Fibroblast of lung (primary cell): ENCODE measurements at regions not wholly inside any gene's neighbourhood (a gene's known extent, or its start where the extent isn't known, plus 50 kb on each side); places are given as distances from the start of the nearest gene placed in this dataset.

Experiments
- DNase-seq, 2 donors: peaks; one replicate each; pipeline versions ENCODE4 v3.0.0 to v3.0.0-alpha.2; 2010; ENCODE audit warnings: low read depth in 2 of 2
- H2AFZ ChIP-seq: 2 replicates; pipeline ENCODE4 v1.5.1; 2012; ENCODE audit warnings: low read length, control low read depth, inconsistent platforms
- H3K27ac ChIP-seq: 2 replicates; pipeline ENCODE4 v1.5.1; 2011; ENCODE audit warnings: low read length, control low read depth; ENCODE audit not compliant: insufficient read depth
- H3K27me3 ChIP-seq: 2 replicates; pipeline ENCODE4 v1.5.1; 2011; ENCODE audit warnings: mild to moderate bottlenecking, low read length; ENCODE audit not compliant: control insufficient read depth, insufficient read depth
- H3K36me3 ChIP-seq: 2 replicates; pipeline ENCODE4 v1.5.1; 2011; ENCODE audit warnings: low read length; ENCODE audit not compliant: control insufficient read depth, insufficient read depth
- H3K4me1 ChIP-seq: 2 replicates; pipeline ENCODE4 v1.5.1; 2011; ENCODE audit warnings: low read length; ENCODE audit not compliant: control insufficient read depth, insufficient read depth; ENCODE audit errors: extremely low read depth
- H3K4me2 ChIP-seq: 2 replicates; pipeline ENCODE4 v1.5.1; 2011; ENCODE audit warnings: low read length, control low read depth; ENCODE audit not compliant: insufficient read depth; ENCODE audit errors: extremely low read depth
- H3K4me3 ChIP-seq, 4 experiments: fragments of 200-600 bp in 1 of 4; sonication (generic) in 1 of 4; replicated peaks in 1 of 4; 2 replicates each; pipeline ENCODE4 v1.5.1; 2011 to 2016; ENCODE audit warnings: low read length in 4 of 4, low read depth in 3 of 4, mild to moderate bottlenecking in 3 of 4, control low read depth in 2 of 4, inconsistent platforms in 1 of 4, mixed read lengths in 1 of 4; ENCODE audit not compliant: insufficient read depth in 1 of 4; ENCODE audit errors: control extremely low read depth in 1 of 4
- H3K79me2 ChIP-seq: 2 replicates; pipeline ENCODE4 v1.5.1; 2012; ENCODE audit warnings: mild to moderate bottlenecking, low read length, inconsistent platforms; ENCODE audit not compliant: control insufficient read depth, insufficient read depth
- H3K9ac ChIP-seq: 2 replicates; pipeline ENCODE4 v1.5.1; 2011; ENCODE audit warnings: mild to moderate bottlenecking, low read length, control low read depth; ENCODE audit not compliant: insufficient read depth
- H3K9me3 ChIP-seq: 2 replicates; pipeline ENCODE4 v1.5.1; 2012; ENCODE audit warnings: low read depth, low read length; ENCODE audit not compliant: control insufficient read depth, insufficient read depth
- H4K20me1 ChIP-seq: 2 replicates; pipeline ENCODE4 v1.5.1; 2011; ENCODE audit warnings: low read length; ENCODE audit not compliant: control insufficient read depth, insufficient read depth; ENCODE audit errors: extremely low read depth
- EZH2 ChIP-seq: IDR thresholded peaks from 2 replicates; pipeline ENCODE4 v1.5.1; 2012; ENCODE audit warnings: low read length, control low read depth, mild to moderate bottlenecking; ENCODE audit errors: missing control alignments
- TF ChIP-seq, protein P1 (sequence below), 2 donors: IDR thresholded peaks in 1 of 2; conservative IDR thresholded peaks in 1 of 2; 1 replicate in 1 of 2; 2 replicates in 1 of 2; pipeline ENCODE4 v1.5.1; 2011 to 2012; ENCODE audit warnings: low read length in 2 of 2, control low read depth in 1 of 2, inconsistent platforms in 1 of 2, low read depth in 1 of 2, mild to moderate bottlenecking in 1 of 2

DNA sequence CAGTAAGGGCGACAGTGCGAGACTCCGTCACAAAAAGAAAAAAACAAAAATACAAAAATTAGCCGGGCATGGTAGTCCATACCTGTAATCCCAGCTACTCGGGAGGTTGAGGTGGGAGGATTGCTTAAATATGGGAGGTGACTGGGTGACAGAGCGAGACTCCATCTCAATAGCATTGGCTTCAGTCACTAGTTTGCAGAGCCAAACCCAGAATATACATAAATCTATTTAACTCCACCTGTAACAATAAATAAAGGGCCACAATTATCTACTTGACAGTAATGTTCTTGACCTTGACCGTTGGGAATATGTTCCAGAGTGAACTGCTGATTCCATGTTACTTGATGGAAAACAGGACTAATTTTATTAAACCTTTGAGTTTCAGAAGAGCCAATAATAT is 198.9 kb upstream of the MDGA2 start:
- H3K4me1 ChIP-seq, result no peaks in the 10 kb centered on the region
- DNase-seq, result no peak
- H3K4me2 ChIP-seq, result no peak overlapping the region
- no peaks in the 10 kb centered on the region for H3K79me2 ChIP-seq
- no peak overlapping the region for H3K9ac ChIP-seq
- H3K9me3 ChIP-seq, result no peaks in the 10 kb centered on the region
- no peaks in the 10 kb centered on the region for H4K20me1 ChIP-seq
- no peak for TF ChIP-seq EZH2
- TF ChIP-seq, protein P1, sequence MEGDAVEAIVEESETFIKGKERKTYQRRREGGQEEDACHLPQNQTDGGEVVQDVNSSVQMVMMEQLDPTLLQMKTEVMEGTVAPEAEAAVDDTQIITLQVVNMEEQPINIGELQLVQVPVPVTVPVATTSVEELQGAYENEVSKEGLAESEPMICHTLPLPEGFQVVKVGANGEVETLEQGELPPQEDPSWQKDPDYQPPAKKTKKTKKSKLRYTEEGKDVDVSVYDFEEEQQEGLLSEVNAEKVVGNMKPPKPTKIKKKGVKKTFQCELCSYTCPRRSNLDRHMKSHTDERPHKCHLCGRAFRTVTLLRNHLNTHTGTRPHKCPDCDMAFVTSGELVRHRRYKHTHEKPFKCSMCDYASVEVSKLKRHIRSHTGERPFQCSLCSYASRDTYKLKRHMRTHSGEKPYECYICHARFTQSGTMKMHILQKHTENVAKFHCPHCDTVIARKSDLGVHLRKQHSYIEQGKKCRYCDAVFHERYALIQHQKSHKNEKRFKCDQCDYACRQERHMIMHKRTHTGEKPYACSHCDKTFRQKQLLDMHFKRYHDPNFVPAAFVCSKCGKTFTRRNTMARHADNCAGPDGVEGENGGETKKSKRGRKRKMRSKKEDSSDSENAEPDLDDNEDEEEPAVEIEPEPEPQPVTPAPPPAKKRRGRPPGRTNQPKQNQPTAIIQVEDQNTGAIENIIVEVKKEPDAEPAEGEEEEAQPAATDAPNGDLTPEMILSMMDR (conservative IDR thresholded peaks at IDR 0.05 in 1 of 2, IDR thresholded peaks at IDR 0.05 in 1 of 2; ENCODE audit: low read depth in 1 of 2, low read length in 2 of 2), result no peak
- no peaks in the 10 kb centered on the region for H3K27me3 ChIP-seq
- H3K4me3 ChIP-seq, result no peak overlapping the region
- H3K36me3 ChIP-seq, result no peaks in the 10 kb centered on the region
- H3K27ac ChIP-seq, result no peak overlapping the region
- H2AFZ ChIP-seq, result no peak overlapping the region

DNA sequence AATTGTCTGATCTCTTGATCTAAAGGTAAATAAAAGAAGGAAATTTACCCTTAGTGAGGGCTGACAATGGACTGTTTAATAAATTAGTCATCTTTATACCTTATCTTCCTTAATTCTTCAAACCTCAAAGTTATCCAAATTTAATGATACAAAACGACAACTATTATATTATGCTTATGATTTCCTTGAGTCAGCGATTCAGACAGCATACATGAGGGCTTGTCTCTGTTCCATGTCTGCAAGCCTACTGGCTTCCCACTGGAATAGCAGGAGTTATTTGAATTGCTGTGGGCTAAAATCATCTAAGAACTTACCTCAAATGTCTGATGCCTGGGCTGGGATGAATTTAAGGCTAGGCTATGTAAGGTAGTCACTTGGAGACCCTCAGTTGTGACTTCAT is 197.2 kb upstream of the MDGA2 start:
- H3K9ac ChIP-seq, result no peak overlapping the region
- no peaks in the 10 kb centered on the region for H3K79me2 ChIP-seq
- H2AFZ ChIP-seq, result no peak overlapping the region
- H4K20me1 ChIP-seq, result no peaks in the 10 kb centered on the region
- no peaks in the 10 kb centered on the region for H3K27me3 ChIP-seq
- DNase-seq, result peak in 1 of 2 donors; percentile 0
- no peaks in the 10 kb centered on the region for H3K36me3 ChIP-seq
- TF ChIP-seq, protein P1 (conservative IDR thresholded peaks at IDR 0.05 in 1 of 2, IDR thresholded peaks at IDR 0.05 in 1 of 2; ENCODE audit: low read depth in 1 of 2, low read length in 2 of 2), result no peak
- no peak for TF ChIP-seq EZH2
- H3K4me3 ChIP-seq, result no peak overlapping the region
- H3K4me2 ChIP-seq, result no peak overlapping the region
- no peaks in the 10 kb centered on the region for H3K9me3 ChIP-seq
- no peak overlapping the region for H3K27ac ChIP-seq
- no peaks in the 10 kb centered on the region for H3K4me1 ChIP-seq

DNA sequence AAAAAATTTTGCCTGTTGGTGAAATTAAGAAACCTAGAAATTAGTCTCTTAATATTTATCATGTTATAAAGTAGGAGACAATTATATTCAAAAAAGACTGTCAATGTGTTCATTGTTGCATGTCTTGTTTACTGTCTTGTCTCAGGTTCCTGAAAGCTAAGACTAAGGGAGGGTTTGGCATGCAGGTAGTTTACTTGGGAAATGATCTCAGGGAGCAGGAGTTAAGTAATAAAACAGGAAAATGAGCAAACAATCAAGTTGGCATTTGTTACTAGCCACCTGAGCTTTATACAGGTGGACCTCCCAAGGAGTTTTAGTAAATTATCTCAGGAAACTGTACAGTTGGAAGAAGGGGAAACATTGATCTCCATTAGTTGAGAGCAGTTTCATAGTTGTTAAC is 188.0 kb upstream of the MDGA2 start:
- H2AFZ ChIP-seq, result no peak overlapping the region
- no peaks in the 10 kb centered on the region for H3K79me2 ChIP-seq
- no peak overlapping the region for H3K4me2 ChIP-seq
- H3K9ac ChIP-seq, result no peak overlapping the region
- H3K36me3 ChIP-seq, result no peaks in the 10 kb centered on the region
- DNase-seq, result no peak
- TF ChIP-seq, protein P1 (conservative IDR thresholded peaks at IDR 0.05 in 1 of 2, IDR thresholded peaks at IDR 0.05 in 1 of 2; ENCODE audit: low read depth in 1 of 2, low read length in 2 of 2), result no peak
- no peak for TF ChIP-seq EZH2
- no peaks in the 10 kb centered on the region for H4K20me1 ChIP-seq
- no peaks in the 10 kb centered on the region for H3K27me3 ChIP-seq
- H3K4me3 ChIP-seq, result no peak overlapping the region
- no peaks in the 10 kb centered on the region for H3K9me3 ChIP-seq
- no peak overlapping the region for H3K27ac ChIP-seq
- no peaks in the 10 kb centered on the region for H3K4me1 ChIP-seq
